GM18520 (cell line): ENCODE measurements at regions not wholly inside any gene's neighbourhood (a gene's known extent, or its start where the extent isn't known, plus 50 kb on each side); places are given as distances from the start of the nearest gene placed in this dataset.
"Not testable (repeated sequence)": the region's sequence is repeated elsewhere in the genome, so short reads cannot be mapped to it uniquely, and the experiment has no call there.

Experiments used
- ATAC-seq: cut with Tn5 transposase; IDR thresholded peaks from one replicate; pipeline ENCODE4 v1.9.1; 2021; ENCODE audit not compliant: unreplicated experiment

- no peak for ATAC-seq
These were observed 894.4 kb downstream of the MCTP2 start for GRCh38 chr15:95125803-95126202.

DNA sequence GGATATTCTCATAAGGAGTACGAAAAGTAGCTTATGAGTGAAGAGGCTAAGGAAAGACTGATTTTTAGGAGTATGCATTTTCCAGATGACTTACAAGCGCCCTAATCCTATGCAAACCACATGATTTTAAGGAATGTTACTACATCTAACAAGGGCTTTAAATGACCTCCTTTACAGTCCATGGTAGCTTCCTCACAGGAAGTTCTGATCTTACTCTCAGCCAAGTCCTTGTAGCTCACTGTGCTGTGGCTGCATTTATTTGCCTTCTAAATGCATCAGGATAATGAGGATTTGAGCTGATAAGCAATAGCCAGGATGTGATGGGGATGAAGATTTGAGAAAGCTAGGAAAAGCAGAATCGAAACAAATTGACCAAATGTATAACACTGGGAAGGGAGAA is 896.0 kb downstream of the MCTP2 start:
- ATAC-seq = no peak

DNA sequence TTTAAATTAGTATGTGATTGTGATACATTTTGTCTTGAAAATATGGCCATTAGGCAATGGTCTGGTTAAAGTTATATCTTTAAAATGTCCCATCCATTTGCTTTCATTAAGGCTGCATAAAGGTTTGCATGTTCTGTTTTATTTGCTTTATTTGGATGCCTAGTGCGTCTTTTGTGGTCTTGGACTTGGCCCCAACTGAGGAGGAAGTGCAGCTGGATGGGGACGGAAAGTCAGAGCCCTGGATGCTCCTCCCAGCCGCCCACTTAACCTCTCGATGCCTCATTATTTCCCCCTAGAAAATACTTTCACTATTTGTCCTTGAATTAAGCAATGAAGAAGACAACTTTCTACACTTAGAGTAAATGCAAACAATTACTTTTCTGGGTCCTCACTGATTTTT is 898.2 kb downstream of the MCTP2 start:
- ATAC-seq = no peak

DNA sequence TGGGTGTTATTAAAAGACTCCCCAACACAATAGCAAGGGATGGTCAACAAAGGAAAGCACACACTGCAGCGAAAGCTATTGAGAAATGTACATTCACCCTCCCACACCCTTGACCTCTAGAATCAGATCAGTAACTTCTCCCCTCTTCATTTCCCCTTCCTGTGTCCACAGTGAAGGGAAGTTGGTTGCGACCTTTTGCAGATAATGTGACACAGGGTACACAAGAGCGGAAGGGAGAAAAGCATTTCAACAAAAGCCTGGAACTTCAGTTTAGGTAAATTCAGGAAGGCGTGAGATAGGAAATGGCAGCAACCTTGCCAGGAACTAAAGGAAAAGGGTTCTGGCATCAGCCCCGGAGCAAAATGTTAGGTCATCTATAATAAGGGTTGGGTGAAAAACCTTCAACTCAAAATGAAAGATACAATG is 899.8 kb downstream of the MCTP2 start:
- no peak for ATAC-seq

GRCh38 chr15:95132774-95133173 is 901.4 kb downstream of the MCTP2 start:
- no peak for ATAC-seq

GRCh38 chr15:95134431-95135110 is 903.2 kb downstream of the MCTP2 start:
- ATAC-seq = no peak

GRCh38 chr15:95138604-95139270 is 907.4 kb downstream of the MCTP2 start:
- ATAC-seq = no peak

- no peak for ATAC-seq
These were observed 910.1 kb downstream of the MCTP2 start for GRCh38 chr15:95141486-95141885.

GRCh38 chr15:95142531-95142930 is 911.2 kb downstream of the MCTP2 start:
- no peak for ATAC-seq

DNA sequence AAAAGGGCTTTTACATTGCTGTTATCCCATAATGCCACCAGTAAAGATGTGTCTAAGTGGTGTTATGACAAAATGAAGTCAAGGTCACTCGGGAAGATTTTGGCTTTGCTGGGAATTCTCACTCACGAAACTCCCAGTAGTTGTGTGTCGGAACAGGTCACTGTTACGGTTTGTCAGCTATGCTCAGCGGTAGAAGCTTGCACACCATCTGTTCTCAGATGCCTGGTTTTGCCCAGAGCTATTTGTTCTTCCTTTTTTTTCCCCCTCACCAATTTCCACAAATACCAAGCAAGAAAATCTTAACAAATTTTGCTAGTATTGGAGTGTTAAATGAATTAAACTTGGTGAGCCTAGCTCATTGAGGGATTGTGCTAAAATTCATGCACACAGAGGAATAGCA is 915.1 kb downstream of the MCTP2 start:
- no peak for ATAC-seq

GRCh38 chr15:95148183-95148582 is 916.8 kb downstream of the MCTP2 start:
- no peak for ATAC-seq

DNA sequence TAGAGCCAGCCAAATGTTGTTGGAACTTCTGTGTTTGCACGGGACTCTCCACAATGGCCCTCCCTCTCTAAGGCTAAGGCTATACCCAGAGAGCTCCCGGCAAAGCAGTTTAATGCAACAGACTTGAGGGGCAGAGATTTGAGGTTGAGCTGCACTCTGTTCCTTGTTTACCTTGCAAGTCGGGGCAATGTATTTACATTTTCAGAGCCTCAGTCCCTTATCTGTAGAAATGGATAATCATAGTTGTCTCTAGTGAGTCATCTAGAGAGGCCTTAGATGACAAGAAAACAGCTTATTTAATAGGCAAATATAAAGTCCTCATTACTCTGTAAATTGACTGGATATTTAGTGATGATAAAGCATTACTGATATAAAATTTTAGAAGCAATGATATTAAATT is 917.7 kb downstream of the MCTP2 start:
- ATAC-seq = no peak

DNA sequence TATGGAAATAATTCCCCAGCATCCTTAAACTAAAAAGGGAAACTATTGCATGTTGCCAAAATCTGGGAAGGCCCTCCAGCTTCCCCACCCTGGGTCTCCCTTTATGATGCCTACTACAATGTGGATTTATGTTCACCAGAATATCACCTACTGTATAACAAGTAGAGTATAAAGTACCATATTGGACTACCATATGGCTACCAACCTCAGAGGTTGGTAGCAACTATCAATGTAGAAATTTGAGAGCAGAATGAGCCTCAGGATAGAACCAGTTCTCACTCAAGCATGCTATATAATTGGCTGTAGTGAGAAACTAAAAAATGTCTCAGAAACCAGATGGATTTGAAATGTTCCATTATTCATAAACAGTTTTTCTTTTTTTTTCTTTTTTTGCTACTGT is 918.4 kb downstream of the MCTP2 start:
- ATAC-seq = no peak

DNA sequence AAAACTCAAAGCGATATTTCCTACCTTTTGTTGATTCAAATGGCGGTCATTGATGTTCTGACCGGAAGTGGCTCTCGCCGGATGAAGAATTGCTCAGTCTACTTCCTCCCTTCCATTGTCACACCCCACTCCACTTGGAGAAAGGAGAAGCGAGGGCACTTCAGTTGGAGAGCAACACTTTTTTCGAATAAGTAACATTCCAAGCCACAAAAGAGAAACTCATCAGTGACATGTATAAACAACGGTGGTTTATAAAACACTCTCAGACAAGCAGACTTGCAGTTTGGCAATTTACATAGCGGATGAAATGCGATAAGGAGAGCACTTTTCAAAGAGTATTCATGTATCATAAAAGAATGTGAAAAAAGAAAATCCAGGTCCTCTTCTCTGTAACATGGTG is 919.1 kb downstream of the MCTP2 start:
- no peak for ATAC-seq

DNA sequence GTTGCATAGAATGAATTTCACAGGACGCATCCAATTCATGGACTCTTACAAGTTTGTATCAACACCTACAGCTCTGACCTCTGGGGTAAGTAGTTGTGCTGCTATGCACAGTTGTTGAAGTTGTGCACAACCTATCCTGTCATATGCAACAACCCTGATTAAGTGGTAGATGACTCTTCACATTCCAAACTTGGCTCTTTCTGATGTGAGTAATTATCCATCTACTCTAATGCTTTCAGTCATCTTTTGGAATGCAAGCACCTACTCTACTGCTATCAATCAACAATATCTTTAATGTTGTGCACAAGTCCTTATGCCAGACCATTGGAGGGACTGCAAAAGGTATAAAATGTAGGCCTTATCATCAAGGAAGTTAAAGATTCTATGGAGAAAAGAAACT is 921.4 kb downstream of the MCTP2 start:
- ATAC-seq = no peak

DNA sequence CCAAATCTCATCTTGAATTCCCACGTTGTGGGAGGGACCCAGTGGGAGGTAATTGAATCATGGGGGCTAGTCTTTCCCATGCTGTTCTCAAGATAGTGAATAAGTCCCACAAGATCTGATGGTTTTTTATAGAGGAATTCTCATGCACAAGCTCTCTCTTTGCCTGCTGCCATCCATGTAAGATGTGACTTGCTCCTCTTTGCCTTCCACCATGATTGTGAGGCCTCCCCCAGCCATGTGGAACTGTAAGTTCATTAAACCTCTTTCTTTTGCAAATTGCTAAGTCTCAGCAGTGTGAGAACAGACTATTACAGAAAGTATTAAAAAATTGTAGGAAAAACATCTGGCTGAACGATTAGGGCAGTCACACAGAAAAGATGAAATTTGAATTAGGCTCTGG is 921.8 kb downstream of the MCTP2 start:
- ATAC-seq = not testable (repeated sequence)

GRCh38 chr15:95160316-95160715 is 929.0 kb downstream of the MCTP2 start:
- no peak for ATAC-seq

DNA sequence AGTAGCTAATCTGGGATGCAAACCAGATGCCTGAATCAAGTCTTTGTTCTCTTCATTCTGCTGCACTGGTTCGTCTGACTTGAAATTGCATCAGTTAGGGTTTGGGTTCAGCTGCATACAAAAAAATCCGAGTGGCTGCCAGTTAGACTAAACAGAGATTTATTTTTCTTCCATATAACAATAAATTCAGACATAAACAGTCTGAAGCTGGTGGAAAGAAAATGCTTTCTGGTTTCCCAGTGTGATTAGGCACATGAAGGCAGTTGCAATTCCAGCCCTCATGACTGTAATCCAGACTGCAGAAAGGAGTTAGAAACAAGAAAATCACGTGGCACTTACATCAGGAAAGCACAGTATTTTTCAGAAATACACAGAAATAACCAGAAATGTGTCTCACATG is 930.7 kb downstream of the MCTP2 start:
- no peak for ATAC-seq

- no peak for ATAC-seq
These were observed 931.2 kb downstream of the MCTP2 start for GRCh38 chr15:95162531-95162930.

- ATAC-seq = no peak
These were observed 931.7 kb downstream of the MCTP2 start for GRCh38 chr15:95162967-95163531.

- ATAC-seq = no peak
These were observed 936.8 kb downstream of the MCTP2 start for GRCh38 chr15:95168152-95168551.

GRCh38 chr15:95168951-95169431 is 937.6 kb downstream of the MCTP2 start:
- ATAC-seq = no peak
